HG02571 (cell line): ENCODE measurements at regions not wholly inside any gene's neighbourhood (a gene's known extent, or its start where the extent isn't known, plus 50 kb on each side); places are given as distances from the start of the nearest gene placed in this dataset.

ENCODE experiments used
- ATAC-seq: cut with Tn5 transposase; IDR thresholded peaks from one replicate; pipeline ENCODE4 v1.9.1; 2021; ENCODE audit warnings: mild to moderate bottlenecking, moderate library complexity; ENCODE audit not compliant: unreplicated experiment

- no peak for ATAC-seq
Observed at GRCh38 chr12:124633365-124634362, 66.3 kb upstream of the NCOR2 start.

GRCh38 chr12:124632519-124632984, 65.1 kb upstream of the NCOR2 start:
- no peak for ATAC-seq

- no peak for ATAC-seq
Observed at GRCh38 chr12:124631681-124632256, 64.4 kb upstream of the NCOR2 start.

GRCh38 chr12:124630791-124631313, 63.4 kb upstream of the NCOR2 start:
- ATAC-seq, result no peak

- no peak for ATAC-seq
Observed at GRCh38 chr12:124629789-124630480, 62.5 kb upstream of the NCOR2 start.

GRCh38 chr12:124629117-124629516, 61.7 kb upstream of the NCOR2 start:
- ATAC-seq, result no peak

GRCh38 chr12:124627956-124628355, 60.5 kb upstream of the NCOR2 start:
- no peak for ATAC-seq

- ATAC-seq, result no peak
Observed at GRCh38 chr12:124626971-124627411, 59.6 kb upstream of the NCOR2 start.

- ATAC-seq, result no peak
Observed at GRCh38 chr12:124625867-124626675, 58.7 kb upstream of the NCOR2 start.

- no peak for ATAC-seq
Observed at GRCh38 chr12:124624823-124625222, 57.4 kb upstream of the NCOR2 start.

- no peak for ATAC-seq
Observed at GRCh38 chr12:124623344-124624035, 56.1 kb upstream of the NCOR2 start.

GRCh38 chr12:124622764-124623163, 55.4 kb upstream of the NCOR2 start:
- no peak for ATAC-seq

- ATAC-seq, result no peak
Observed at GRCh38 chr12:124622331-124622730, 54.9 kb upstream of the NCOR2 start.

- ATAC-seq, result no peak
Observed at GRCh38 chr12:124621296-124621660, 53.9 kb upstream of the NCOR2 start.

GRCh38 chr12:124620606-124621295, 53.3 kb upstream of the NCOR2 start:
- ATAC-seq, result no peak

- no peak for ATAC-seq
Observed at GRCh38 chr12:124618291-124618902, 51.0 kb upstream of the NCOR2 start.

GRCh38 chr12:124617615-124618014, 50.2 kb upstream of the NCOR2 start:
- no peak for ATAC-seq
